PC-3 (cell line): ENCODE measurements at regions not wholly inside any gene's neighbourhood (a gene's known extent, or its start where the extent isn't known, plus 50 kb on each side); places are given as distances from the start of the nearest gene placed in this dataset.

Source experiments
- ATAC-seq: fragments of 200-7000 bp; cut with Tn5 transposase; 2 replicates; pipeline ENCODE4 v1.9.1; 2020; ENCODE audit warnings: mild to moderate bottlenecking, moderate library complexity
- BruUV-seq: library from RNA; stranded (reverse); fragments of 400-500 nt; replicated peaks from 2 replicates; lab custom pipeline; 2021; lab: Mats Ljungman, UMichigan
- CTCF ChIA-PET: fragments of 300-600 bp; sonication (Branson Sonifier 250); formaldehyde crosslinking; loops from one replicate; lab custom pipeline; 2022; ENCODE audit warnings: antibody characterized with exemption; lab: Charles Lee
- POLR2A ChIA-PET: fragments of 300-600 bp; sonication (Branson Sonifier 250); formaldehyde crosslinking; loops from one replicate; lab custom pipeline; 2022; ENCODE audit warnings: antibody characterized with exemption; ENCODE audit not compliant: unreplicated experiment; lab: Charles Lee
- DNase-seq: peaks from one replicate; pipeline ENCODE4 v3.0.0-alpha.2; 2015
- H2AFZ ChIP-seq: fragments of 300-600 bp; sonication (generic); 2 replicates; pipeline ENCODE4 v1.6.0; 2016; ENCODE audit warnings: antibody characterized with exemption, low read length
- H3F3A ChIP-seq: fragments of 300-600 bp; sonication (generic); one replicate; pipeline ENCODE4 v1.6.0; 2017; ENCODE audit warnings: antibody characterized with exemption, low read length, control low read depth, mild to moderate bottlenecking; ENCODE audit not compliant: unreplicated experiment
- H3K27ac ChIP-seq: fragments of 300-600 bp; sonication (generic); 2 replicates; pipeline ENCODE4 v1.5.1; 2016; ENCODE audit warnings: mild to moderate bottlenecking, low read length
- H3K27me3 ChIP-seq: fragments of 300-600 bp; sonication (generic); 2 replicates; pipeline ENCODE4 v1.6.1; 2016; ENCODE audit warnings: low read length, mixed read lengths
- H3K36me3 ChIP-seq: fragments of 300-600 bp; sonication (generic); 2 replicates; pipeline ENCODE4 v1.6.1; 2016; ENCODE audit warnings: low read depth, mixed run types, low read length, mixed read lengths
- H3K4me1 ChIP-seq: fragments of 300-600 bp; sonication (generic); 2 replicates; pipeline ENCODE4 v1.5.1; 2016; ENCODE audit warnings: low read length; ENCODE audit not compliant: insufficient read depth
- H3K4me2 ChIP-seq: fragments of 300-600 bp; sonication (generic); 2 replicates; pipeline ENCODE4 v1.6.0; 2016; ENCODE audit warnings: low read length
- H3K4me3 ChIP-seq: fragments of 300-600 bp; sonication (generic); 2 replicates; pipeline ENCODE4 v1.5.1; 2016; ENCODE audit warnings: mild to moderate bottlenecking, low read length, mixed read lengths
- H3K79me2 ChIP-seq: fragments of 300-600 bp; sonication (generic); 2 replicates; pipeline ENCODE4 v1.6.1; 2017; ENCODE audit warnings: low read length, mixed read lengths
- H3K9ac ChIP-seq: fragments of 300-600 bp; sonication (generic); 2 replicates; pipeline ENCODE4 v1.6.0; 2016; ENCODE audit warnings: mild to moderate bottlenecking, low read length
- H3K9me2 ChIP-seq: fragments of 300-600 bp; sonication (generic); replicated peaks from 2 replicates; pipeline ENCODE4 v1.6.1; 2016; ENCODE audit warnings: mixed run types, low read length, mixed read lengths
- H3K9me3 ChIP-seq: fragments of 300-600 bp; sonication (generic); 2 replicates; pipeline ENCODE4 v1.6.1; 2016; ENCODE audit warnings: low read length, mixed read lengths
- H4K20me1 ChIP-seq: fragments of 300-600 bp; sonication (generic); 2 replicates; pipeline ENCODE4 v1.6.1; 2016; ENCODE audit warnings: low read length, mixed read lengths
- EZH2 ChIP-seq: fragments of 300-600 bp; sonication (generic); IDR thresholded peaks from one replicate; pipeline ENCODE4 v1.6.1; 2017; ENCODE audit warnings: antibody characterized with exemption, mild to moderate bottlenecking, low read length; ENCODE audit not compliant: unreplicated experiment
- EZH2phosphoT487 ChIP-seq: fragments of 300-600 bp; sonication (generic); IDR thresholded peaks from 2 replicates; pipeline ENCODE4 v1.6.1; 2018; ENCODE audit warnings: mild to moderate bottlenecking, antibody characterized with exemption, low read length, borderline replicate concordance
- intact Hi-C: fragments of 100-400 bp; cut with micrococcal nuclease; formaldehyde crosslinking; loops from 2 replicates; pipeline ENCODE4 v1.9.0; 2023
- TF ChIP-seq, protein P1 (sequence below): fragments of 300-600 bp; sonication (generic); conservative IDR thresholded peaks from 2 replicates; pipeline ENCODE4 v1.5.1; 2017; ENCODE audit warnings: antibody characterized with exemption, low read depth, mild to moderate bottlenecking, low read length

DNA sequence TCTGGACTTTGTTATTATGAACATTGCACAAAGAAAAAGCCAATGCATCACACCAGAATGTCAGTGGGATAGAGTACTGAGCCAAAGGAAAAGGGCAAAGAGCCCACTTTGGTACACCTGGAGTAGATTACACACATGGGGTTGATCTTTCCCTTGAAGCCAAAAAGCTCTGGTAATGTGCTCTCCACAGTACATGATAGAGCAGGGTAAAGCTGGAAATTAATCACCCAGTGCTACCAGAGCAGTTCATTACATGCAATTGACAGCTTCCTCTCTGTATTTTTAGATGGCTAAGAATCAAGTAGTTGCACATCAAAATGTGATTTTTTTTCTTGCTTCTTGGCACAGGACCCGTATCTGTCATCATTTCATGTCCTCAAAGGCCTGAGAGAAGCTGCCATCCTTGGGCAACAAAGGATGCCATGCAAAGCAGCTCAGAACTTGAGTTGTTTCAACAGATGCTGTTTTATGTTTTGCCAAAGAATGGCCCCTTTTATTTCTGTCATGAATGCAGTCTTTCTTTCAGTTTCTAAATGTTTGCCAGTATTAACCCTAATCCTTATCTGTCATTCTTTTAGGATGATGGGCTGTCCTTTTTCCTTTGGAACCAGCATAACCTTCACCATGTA is 88.1 kb downstream of the HDGFL1 start:
- ATAC-seq (no peak), DNase-seq (no peak)
- peaks cover 18% of the 10 kb centered on the region for H3K4me1 ChIP-seq
- H3K9ac ChIP-seq = no peak overlapping the region
- H3F3A ChIP-seq = no peaks in the 10 kb centered on the region
- TF ChIP-seq, protein P1, sequence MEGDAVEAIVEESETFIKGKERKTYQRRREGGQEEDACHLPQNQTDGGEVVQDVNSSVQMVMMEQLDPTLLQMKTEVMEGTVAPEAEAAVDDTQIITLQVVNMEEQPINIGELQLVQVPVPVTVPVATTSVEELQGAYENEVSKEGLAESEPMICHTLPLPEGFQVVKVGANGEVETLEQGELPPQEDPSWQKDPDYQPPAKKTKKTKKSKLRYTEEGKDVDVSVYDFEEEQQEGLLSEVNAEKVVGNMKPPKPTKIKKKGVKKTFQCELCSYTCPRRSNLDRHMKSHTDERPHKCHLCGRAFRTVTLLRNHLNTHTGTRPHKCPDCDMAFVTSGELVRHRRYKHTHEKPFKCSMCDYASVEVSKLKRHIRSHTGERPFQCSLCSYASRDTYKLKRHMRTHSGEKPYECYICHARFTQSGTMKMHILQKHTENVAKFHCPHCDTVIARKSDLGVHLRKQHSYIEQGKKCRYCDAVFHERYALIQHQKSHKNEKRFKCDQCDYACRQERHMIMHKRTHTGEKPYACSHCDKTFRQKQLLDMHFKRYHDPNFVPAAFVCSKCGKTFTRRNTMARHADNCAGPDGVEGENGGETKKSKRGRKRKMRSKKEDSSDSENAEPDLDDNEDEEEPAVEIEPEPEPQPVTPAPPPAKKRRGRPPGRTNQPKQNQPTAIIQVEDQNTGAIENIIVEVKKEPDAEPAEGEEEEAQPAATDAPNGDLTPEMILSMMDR = no peak
- TF ChIP-seq EZH2 = no peak
- no peak overlapping the region for H2AFZ ChIP-seq
- H4K20me1 ChIP-seq = no peaks in the 10 kb centered on the region
- no peaks in the 10 kb centered on the region for H3K9me3 ChIP-seq
- H3K27me3 ChIP-seq = no peaks in the 10 kb centered on the region
- no peaks in the 10 kb centered on the region for H3K36me3 ChIP-seq
- H3K4me3 ChIP-seq = no peak overlapping the region
- no peaks in the 10 kb centered on the region for H3K79me2 ChIP-seq
- ChIA-PET POLR2A (no interaction called here), CTCF (no interaction called here)
- BruUV-seq = no TSS peak
- intact Hi-C loops = no loop called here
- H3K4me2 ChIP-seq = no peak overlapping the region
- no peaks in the 10 kb centered on the region for H3K9me2 ChIP-seq
- no peak overlapping the region for H3K27ac ChIP-seq

DNA sequence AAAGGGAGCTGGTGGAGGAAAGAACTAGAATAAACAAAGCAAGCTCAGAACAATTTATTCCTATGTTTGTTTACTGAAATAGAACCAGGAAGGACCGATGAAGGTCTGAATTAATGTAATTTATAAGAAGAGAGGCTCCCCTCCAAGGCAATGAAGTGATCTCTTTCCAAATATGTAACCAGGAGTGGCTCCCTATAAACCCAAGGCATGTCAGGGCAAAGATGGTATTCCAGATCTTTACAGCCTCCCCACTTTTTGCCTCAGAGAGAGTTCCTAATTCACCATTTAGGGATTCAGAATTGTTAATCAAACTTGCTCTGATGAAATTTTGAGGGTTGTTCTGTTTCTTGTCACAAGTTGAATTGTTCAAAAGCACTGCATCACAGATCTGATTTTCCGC is 88.8 kb downstream of the HDGFL1 start:
- no peak overlapping the region for H2AFZ ChIP-seq
- no peaks in the 10 kb centered on the region for H3K36me3 ChIP-seq
- H3K9ac ChIP-seq = no peak overlapping the region
- no peaks in the 10 kb centered on the region for H3K9me3 ChIP-seq
- peaks cover 18% of the 10 kb centered on the region for H3K4me1 ChIP-seq
- H3K27ac ChIP-seq = no peak overlapping the region
- no peaks in the 10 kb centered on the region for H3F3A ChIP-seq
- no peak for DNase-seq
- H3K27me3 ChIP-seq = no peaks in the 10 kb centered on the region
- ATAC-seq = no peak
- no peaks in the 10 kb centered on the region for H3K9me2 ChIP-seq
- POLR2A ChIA-PET = no interaction called here
- H4K20me1 ChIP-seq = no peaks in the 10 kb centered on the region
- intact Hi-C loops = no loop called here
- no peak overlapping the region for H3K4me2 ChIP-seq
- no TSS peak for BruUV-seq
- TF ChIP-seq, protein P1 = no peak
- TF ChIP-seq EZH2phosphoT487 (no peak), EZH2 (no peak)
- no peak overlapping the region for H3K4me3 ChIP-seq
- no peaks in the 10 kb centered on the region for H3K79me2 ChIP-seq
- CTCF ChIA-PET = no interaction called here

GRCh38 chr6:22658934-22659333 is 89.6 kb downstream of the HDGFL1 start:
- intact Hi-C loops = no loop called here
- ChIA-PET POLR2A (no interaction called here), CTCF (no interaction called here)
- Histone ChIP-seq H3K4me1 (peaks cover 12% of the 10 kb centered on the region), H3K27ac (no peak overlapping the region), H3K79me2 (no peaks in the 10 kb centered on the region), H3K4me2 (no peak overlapping the region), H3K27me3 (no peaks in the 10 kb centered on the region), H4K20me1 (no peaks in the 10 kb centered on the region), H3K9me2 (no peaks in the 10 kb centered on the region), H3K4me3 (no peak overlapping the region), H3F3A (no peaks in the 10 kb centered on the region), H2AFZ (no peak overlapping the region), H3K9ac (no peak overlapping the region), H3K36me3 (no peaks in the 10 kb centered on the region), H3K9me3 (no peaks in the 10 kb centered on the region)
- no peak for DNase-seq
- BruUV-seq = no TSS peak
- TF ChIP-seq, protein P1 = no peak
- TF ChIP-seq EZH2phosphoT487 (no peak), EZH2 (no peak)
- no peak for ATAC-seq
